ENCODE measurements at regions not wholly inside any gene's neighbourhood (a gene's known extent, or its start where the extent isn't known, plus 50 kb on each side); places are given as distances from the start of the nearest gene placed in this dataset.

DNA sequence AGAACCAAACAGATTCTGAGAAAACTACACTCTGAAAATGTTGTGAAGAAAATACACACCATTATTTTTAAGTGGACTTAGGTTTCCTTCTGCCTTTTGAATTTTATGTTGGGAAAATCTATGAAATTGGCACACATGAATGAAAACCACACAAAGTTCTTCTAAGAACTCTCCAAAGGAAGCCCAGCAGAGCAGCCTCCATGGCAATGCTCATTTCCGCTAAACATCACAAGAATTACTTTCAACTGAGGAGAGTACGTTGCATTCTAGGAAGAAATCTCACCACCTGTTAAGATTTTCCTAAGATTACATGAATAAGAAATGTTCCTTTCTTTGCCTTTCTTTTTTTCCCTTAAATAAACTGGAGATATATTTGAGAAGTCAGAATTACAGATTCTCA lies 154.2 kb downstream of the BARHL2 start:
- TF ChIP-seq, protein P1, sequence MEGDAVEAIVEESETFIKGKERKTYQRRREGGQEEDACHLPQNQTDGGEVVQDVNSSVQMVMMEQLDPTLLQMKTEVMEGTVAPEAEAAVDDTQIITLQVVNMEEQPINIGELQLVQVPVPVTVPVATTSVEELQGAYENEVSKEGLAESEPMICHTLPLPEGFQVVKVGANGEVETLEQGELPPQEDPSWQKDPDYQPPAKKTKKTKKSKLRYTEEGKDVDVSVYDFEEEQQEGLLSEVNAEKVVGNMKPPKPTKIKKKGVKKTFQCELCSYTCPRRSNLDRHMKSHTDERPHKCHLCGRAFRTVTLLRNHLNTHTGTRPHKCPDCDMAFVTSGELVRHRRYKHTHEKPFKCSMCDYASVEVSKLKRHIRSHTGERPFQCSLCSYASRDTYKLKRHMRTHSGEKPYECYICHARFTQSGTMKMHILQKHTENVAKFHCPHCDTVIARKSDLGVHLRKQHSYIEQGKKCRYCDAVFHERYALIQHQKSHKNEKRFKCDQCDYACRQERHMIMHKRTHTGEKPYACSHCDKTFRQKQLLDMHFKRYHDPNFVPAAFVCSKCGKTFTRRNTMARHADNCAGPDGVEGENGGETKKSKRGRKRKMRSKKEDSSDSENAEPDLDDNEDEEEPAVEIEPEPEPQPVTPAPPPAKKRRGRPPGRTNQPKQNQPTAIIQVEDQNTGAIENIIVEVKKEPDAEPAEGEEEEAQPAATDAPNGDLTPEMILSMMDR (IDR thresholded peaks at IDR 0.05; ENCODE audit: poor library complexity): no peak
- TF ChIP-seq EZH2phosphoT487 (IDR thresholded peaks at IDR 0.05; ENCODE audit: low read depth, severe bottlenecking, unreplicated experiment): no peak
